GM20431 (cell line): ENCODE measurements at regions not wholly inside any gene's neighbourhood (a gene's known extent, or its start where the extent isn't known, plus 50 kb on each side); places are given as distances from the start of the nearest gene placed in this dataset.
"Not testable (repeated sequence)": the region's sequence is repeated elsewhere in the genome, so short reads cannot be mapped to it uniquely, and the experiment has no call there.

Experiments
- in situ Hi-C: fragments of 300-500 bp; cut with MseI, MboI; formaldehyde crosslinking; loops from one replicate; pipeline ENCODE4 v1.15.0; 2020; ENCODE audit warnings: low sequenced_read_pairs; ENCODE audit not compliant: unreplicated experiment

- in situ Hi-C loops, result no loop called here
Measured at GRCh38 chr7:120060875-120061274, 212.1 kb upstream of the KCND2 start.

GRCh38 chr7:120064565-120064964 is 208.4 kb upstream of the KCND2 start:
- in situ Hi-C loops, result no loop called here

GRCh38 chr7:120066898-120067297 is 206.1 kb upstream of the KCND2 start:
- in situ Hi-C loops, result not testable (repeated sequence)

- in situ Hi-C loops, result no loop called here
Measured at GRCh38 chr7:120070201-120070600, 202.8 kb upstream of the KCND2 start.

DNA sequence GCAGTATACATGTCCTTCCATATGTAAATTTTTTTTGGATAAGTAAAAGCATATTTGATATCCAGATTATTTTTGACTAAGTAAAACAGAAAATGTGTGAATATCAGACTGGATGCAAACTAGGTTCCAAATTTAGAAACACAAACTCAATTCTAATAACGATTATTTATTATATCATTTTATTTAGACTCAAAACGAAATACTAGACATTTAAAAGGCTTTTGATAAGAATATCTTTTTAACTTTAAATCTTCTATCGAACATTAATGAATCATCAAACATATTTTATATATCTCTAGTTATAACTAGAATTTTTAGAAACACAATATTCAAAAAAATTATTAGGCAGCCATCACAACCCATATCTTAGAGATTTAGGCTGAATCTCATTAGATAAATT is 195.2 kb upstream of the KCND2 start:
- in situ Hi-C loops, result no loop called here

DNA sequence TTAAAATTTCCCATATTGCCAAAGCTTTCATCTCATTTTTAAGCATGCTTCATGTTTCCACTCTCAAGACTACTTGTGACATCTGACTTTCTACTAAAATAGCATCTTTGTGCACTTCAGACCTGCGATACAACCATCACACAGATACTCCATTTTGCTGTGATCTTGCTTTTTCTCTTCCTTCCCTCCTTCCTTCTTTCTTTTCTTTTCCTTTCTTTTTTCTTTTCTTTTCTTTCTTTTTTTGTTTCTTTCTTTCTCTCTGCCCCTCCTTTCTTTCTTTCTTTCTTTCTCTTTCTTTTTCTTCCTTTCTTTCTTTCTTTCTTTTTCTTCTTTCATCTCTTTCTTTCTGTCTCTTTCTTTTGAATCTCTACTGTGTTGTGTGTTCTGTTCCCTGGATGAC is 194.0 kb upstream of the KCND2 start:
- in situ Hi-C loops, result no loop called here

- in situ Hi-C loops, result no loop called here
Measured at GRCh38 chr7:120079704-120080103, 193.3 kb upstream of the KCND2 start.

GRCh38 chr7:120086468-120086867 is 186.5 kb upstream of the KCND2 start:
- in situ Hi-C loops, result not testable (repeated sequence)

DNA sequence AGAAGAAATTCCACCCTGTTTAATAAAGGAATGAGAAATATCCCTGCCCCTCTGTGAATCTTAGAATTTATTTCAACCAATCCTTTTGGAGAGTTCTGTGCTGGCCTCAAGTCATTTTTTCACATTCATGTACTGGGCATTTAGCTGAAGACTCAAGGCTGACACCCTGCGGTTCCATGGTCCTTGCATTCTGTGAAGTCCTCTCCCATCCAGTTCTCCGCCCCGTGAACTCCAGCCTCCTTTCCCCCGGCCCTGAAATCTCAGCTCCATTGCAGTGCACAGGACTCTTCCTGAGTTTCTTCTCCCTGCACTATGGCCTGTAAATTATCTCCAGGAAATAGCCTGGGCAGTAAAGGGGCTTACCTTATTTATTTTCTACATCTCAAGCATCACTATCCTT is 183.0 kb upstream of the KCND2 start:
- in situ Hi-C loops, result no loop called here

- in situ Hi-C loops, result no loop called here
Measured at GRCh38 chr7:120091807-120092206, 181.2 kb upstream of the KCND2 start.

GRCh38 chr7:120097020-120097419 is 176.0 kb upstream of the KCND2 start:
- in situ Hi-C loops, result no loop called here

DNA sequence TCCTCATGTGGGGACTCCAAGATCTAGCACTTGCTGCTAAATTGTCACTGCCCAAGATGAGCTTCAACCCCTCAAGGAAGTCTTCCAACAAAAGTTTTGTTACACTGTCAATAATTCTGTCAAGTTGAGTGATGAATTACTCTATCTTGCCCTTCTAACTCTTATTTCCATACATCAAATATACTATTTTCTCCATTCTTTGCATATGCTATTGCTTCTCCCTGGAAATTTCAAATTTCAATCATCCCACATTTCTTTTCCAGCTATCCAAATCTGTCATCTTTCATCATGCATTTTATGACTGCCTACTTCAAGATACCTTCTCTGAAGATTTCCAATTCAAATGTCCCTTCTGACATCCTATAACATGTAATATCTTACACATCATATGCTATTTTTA is 175.2 kb upstream of the KCND2 start:
- in situ Hi-C loops, result no loop called here

- in situ Hi-C loops, result no loop called here
Measured at GRCh38 chr7:120108376-120108775, 164.6 kb upstream of the KCND2 start.

DNA sequence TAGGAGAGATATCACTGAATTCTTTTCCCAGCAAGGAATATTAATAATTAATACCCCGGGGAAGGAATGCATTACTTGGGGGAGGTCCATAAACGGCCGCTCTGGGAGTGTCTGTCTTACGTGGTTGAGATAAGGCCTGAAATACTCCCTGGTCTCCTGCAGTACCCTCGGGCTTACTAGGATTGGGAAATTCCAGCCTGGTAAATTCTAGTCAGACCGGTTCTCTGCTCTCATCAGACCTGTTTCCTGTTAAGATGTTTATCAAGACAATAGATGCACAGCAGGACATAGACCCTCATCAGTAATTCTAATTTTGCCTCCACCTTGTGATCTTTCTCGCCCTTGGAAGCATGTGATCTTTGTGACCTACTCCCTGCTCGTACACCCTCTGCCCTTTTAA is 162.8 kb upstream of the KCND2 start:
- in situ Hi-C loops, result no loop called here

DNA sequence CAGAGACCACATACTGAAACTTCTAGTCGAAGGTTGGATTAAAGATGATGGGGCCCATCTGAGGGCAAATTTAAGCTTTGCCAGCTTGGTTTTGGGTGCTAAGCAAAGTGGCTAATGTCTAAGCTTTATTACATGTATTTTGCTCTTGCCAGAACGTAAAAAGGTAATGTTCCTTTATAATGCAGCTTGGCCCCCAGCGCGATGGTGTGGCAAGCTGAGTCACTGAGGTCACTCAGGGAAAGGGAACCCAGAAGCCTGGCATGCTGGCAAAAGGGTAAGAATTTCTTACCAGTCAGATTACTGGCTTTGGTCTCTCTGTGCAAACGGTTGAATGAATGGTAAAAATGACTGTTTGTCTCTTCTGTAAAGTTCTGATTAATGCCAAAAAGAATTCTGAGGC is 158.3 kb upstream of the KCND2 start:
- in situ Hi-C loops, result no loop called here

DNA sequence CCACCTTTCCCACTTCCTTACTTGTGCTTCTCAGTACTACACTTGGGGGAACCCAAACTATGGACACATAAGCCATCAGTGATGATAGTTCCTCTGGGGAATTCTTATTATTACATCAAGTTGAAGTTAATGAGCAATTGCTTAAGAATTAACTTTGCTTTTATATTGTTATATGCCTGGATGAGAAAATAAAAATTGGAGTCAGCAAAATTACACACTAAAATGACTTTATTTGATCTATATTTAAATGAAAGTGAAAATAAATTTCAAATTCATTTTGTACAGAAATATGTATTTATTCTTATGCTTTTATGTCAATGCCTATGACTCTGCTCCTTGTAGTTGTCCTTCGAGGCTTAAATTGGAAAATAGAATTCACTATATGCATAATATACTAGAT is 149.4 kb upstream of the KCND2 start:
- in situ Hi-C loops, result no loop called here

DNA sequence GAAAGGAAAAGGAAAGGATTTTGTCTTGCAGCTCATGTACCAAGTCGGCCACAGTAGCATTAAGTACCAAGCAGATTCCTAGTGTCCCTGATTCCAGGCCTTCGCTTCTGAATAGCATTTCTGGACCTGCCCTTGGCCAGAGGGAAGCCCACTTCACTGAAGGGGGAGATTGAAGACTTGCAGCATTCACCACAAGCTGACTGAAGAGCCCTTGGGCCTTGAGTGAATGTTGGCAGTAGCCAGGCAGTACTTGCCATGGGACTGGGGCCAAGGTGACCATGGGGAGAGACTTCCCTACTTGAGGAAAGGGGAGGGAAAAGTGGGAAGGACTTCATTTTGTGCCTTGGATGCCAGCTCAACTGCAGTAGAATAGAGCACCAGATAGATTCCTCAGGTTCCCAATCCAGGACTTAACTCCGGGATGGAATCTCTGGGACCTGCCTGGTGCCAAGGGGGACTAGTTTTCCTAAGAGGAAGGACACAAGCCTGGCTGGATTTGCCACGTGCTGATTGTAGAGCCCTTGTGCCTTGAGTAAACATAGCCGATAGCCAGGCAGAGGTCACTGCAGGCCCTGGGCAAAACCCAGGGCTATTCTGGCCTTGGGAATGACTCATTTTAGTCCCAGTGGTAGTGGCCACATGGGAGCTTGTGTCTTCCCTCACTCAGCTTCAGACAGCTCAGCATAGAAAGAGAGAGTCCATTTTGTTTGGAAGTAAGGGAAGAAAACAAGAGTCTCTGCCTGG is 141.7 kb upstream of the KCND2 start:
- in situ Hi-C loops, result no loop called here

- in situ Hi-C loops, result no loop called here
Measured at GRCh38 chr7:120138497-120138896, 134.5 kb upstream of the KCND2 start.

- in situ Hi-C loops, result no loop called here
Measured at GRCh38 chr7:120156476-120156875, 116.5 kb upstream of the KCND2 start.

- in situ Hi-C loops, result no loop called here
Measured at GRCh38 chr7:120160166-120160565, 112.8 kb upstream of the KCND2 start.

DNA sequence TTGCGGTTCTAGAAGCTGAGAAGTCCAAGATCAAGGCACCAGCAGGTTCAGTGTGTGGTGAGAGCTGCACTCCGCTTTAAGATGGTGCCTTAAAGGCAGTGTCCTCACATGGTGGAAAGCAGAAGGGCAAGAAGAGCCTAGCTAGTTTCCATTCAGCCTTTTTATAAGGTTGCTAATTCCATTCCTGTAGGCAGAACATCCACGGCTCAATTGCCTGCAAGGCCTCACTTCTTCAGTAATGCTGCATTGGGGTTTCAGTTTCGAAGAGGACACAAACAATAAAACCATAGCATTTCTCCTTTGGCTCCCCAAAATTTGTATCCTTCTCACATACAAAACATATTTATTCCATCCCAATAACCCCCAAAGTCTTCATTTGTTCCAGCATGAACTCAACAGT is 109.5 kb upstream of the KCND2 start:
- in situ Hi-C loops, result no loop called here

DNA sequence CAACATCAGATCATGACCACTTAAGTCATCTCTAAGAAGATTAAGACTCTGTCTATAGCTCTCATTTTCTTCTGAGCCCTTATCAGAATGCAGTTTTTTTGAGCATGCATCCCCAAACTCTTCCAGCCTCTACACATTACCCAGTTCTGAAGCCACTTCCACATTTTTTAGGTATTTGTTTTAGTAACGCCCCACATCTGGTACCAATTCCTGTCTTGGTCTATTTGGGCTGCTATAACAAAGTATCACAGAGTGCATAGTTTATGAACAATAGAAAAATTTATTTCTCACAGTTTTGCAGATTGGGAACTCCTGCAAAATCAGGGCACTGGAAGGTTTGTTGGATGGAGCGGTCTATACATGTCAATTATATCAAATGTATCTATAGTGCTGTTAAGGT is 107.7 kb upstream of the KCND2 start:
- in situ Hi-C loops, result no loop called here
